Erythroblast (primary cell): ENCODE measurements at regions not wholly inside any gene's neighbourhood (a gene's known extent, or its start where the extent isn't known, plus 50 kb on each side); places are given as distances from the start of the nearest gene placed in this dataset.

Experiments used
- GATA1 ChIP-seq: IDR thresholded peaks from 2 replicates; pipeline ENCODE4 v1.6.1; 2011; ENCODE audit warnings: low read depth, mild to moderate bottlenecking, control low read depth, low read length, moderate library complexity
- POLR2A ChIP-seq: IDR thresholded peaks from 2 replicates; pipeline ENCODE4 v1.6.1; 2011; ENCODE audit warnings: mild to moderate bottlenecking, low read length

DNA sequence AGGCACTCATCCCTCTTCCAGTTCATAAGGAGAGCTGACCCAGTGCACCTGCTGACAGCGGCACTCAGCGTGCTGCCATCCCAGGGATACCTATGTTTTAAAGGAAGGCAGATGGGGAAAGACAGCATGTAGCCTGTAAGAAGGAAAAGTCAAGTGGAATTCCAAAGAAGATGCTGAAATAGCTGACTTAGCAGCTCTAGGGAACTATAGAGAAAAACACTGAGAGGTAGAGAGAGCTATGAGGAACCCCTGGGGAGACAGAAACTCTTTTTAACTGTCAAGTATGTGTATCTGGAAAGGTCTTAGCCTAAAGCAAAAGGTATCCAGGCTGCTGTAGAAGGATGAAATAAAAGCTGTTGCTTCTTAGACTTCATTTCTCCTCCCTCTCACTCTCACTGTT is 113.4 kb upstream of the BCL6 start:
- TF ChIP-seq POLR2A (no peak), GATA1 (no peak)
